Vagina (tissue), 2 donors: ENCODE measurements at regions not wholly inside any gene's neighbourhood (a gene's known extent, or its start where the extent isn't known, plus 50 kb on each side); places are given as distances from the start of the nearest gene placed in this dataset.
"Not testable (repeated sequence)": the region's sequence is repeated elsewhere in the genome, so short reads cannot be mapped to it uniquely, and the experiment has no call there.

Experiments used
- POLR2A ChIP-seq, 2 donors: fragments of 450-650 bp; IDR thresholded peaks; one replicate each; pipeline ENCODE4 v1.6.1; 2017; ENCODE audit warnings: antibody characterized with exemption in 2 of 2, mild to moderate bottlenecking in 2 of 2, moderate library complexity in 2 of 2
- POLR2AphosphoS5 ChIP-seq, 2 donors: sonication (generic); formaldehyde crosslinking; IDR thresholded peaks; one replicate each; pipeline ENCODE4 v1.9.0; 2017; ENCODE audit warnings: antibody characterized with exemption in 2 of 2, mild to moderate bottlenecking in 2 of 2, low read depth in 1 of 2; ENCODE audit not compliant: insufficient read depth in 1 of 2
- TF ChIP-seq, protein P1 (sequence below), 3 experiments: fragments of 450-650 bp in 2 of 3; fragments of 200-600 bp in 1 of 3; sonication (generic) in 1 of 3; IDR thresholded peaks; one replicate each; pipeline ENCODE4 v1.5.1; 2017 to 2019; ENCODE audit warnings: antibody characterized with exemption in 3 of 3, mild to moderate bottlenecking in 2 of 3, moderate library complexity in 2 of 3

- TF ChIP-seq, protein P1, sequence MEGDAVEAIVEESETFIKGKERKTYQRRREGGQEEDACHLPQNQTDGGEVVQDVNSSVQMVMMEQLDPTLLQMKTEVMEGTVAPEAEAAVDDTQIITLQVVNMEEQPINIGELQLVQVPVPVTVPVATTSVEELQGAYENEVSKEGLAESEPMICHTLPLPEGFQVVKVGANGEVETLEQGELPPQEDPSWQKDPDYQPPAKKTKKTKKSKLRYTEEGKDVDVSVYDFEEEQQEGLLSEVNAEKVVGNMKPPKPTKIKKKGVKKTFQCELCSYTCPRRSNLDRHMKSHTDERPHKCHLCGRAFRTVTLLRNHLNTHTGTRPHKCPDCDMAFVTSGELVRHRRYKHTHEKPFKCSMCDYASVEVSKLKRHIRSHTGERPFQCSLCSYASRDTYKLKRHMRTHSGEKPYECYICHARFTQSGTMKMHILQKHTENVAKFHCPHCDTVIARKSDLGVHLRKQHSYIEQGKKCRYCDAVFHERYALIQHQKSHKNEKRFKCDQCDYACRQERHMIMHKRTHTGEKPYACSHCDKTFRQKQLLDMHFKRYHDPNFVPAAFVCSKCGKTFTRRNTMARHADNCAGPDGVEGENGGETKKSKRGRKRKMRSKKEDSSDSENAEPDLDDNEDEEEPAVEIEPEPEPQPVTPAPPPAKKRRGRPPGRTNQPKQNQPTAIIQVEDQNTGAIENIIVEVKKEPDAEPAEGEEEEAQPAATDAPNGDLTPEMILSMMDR (IDR thresholded peaks at IDR 0.05), result not testable (repeated sequence)
- not testable (repeated sequence) for TF ChIP-seq POLR2AphosphoS5 (IDR thresholded peaks at IDR 0.05; ENCODE audit: insufficient read depth in 1 of 2, low read depth in 1 of 2); POLR2A (IDR thresholded peaks at IDR 0.05)
Observed at GRCh38 chr5:20784755-20785154, 796.8 kb upstream of the CDH18 start.
